Retinal pigment epithelial cell (primary cell): ENCODE measurements at regions not wholly inside any gene's neighbourhood (a gene's known extent, or its start where the extent isn't known, plus 50 kb on each side); places are given as distances from the start of the nearest gene placed in this dataset.
A peak's percentile ranks its signal among the peaks of the same experiment; 100 is the strongest.

ENCODE experiments used
- DNase-seq: peaks from one replicate; pipeline ENCODE4 v3.0.0-alpha.2; 2010; ENCODE audit warnings: low read depth
- H3K4me3 ChIP-seq: 2 replicates; pipeline ENCODE4 v1.5.1; 2011; ENCODE audit warnings: mild to moderate bottlenecking, low read length, control low read depth, moderate library complexity
- CTCF ChIP-seq: conservative IDR thresholded peaks from 2 replicates; pipeline ENCODE4 v1.5.1; 2011; ENCODE audit warnings: low read depth, low read length, control low read depth, inconsistent platforms

GRCh38 chr10:78286668-78287067 lies 253.0 kb downstream of the RPS24 start:
- no peak for DNase-seq
- TF ChIP-seq CTCF = no peak
- no peak overlapping the region for H3K4me3 ChIP-seq

- no peak for DNase-seq
- TF ChIP-seq CTCF = no peak
- no peak overlapping the region for H3K4me3 ChIP-seq
Measured at GRCh38 chr10:78287618-78288017, 254.0 kb downstream of the RPS24 start.

- DNase-seq = no peak
- no peak for TF ChIP-seq CTCF
- no peak overlapping the region for H3K4me3 ChIP-seq
Measured at GRCh38 chr10:78288663-78289062, 255.0 kb downstream of the RPS24 start.

- TF ChIP-seq CTCF = no peak
- DNase-seq = no peak
- no peak overlapping the region for H3K4me3 ChIP-seq
Measured at GRCh38 chr10:78290131-78290750, 256.6 kb downstream of the RPS24 start.

- no peak overlapping the region for H3K4me3 ChIP-seq
- TF ChIP-seq CTCF = no peak
- peak; percentile 61 for DNase-seq
Measured at GRCh38 chr10:78291722-78292121, 258.1 kb downstream of the RPS24 start.

GRCh38 chr10:78292250-78292981 lies 258.8 kb downstream of the RPS24 start:
- DNase-seq = no peak
- TF ChIP-seq CTCF = no peak
- H3K4me3 ChIP-seq = no peak overlapping the region
